ENCODE measurements at regions not wholly inside any gene's neighbourhood (a gene's known extent, or its start where the extent isn't known, plus 50 kb on each side); places are given as distances from the start of the nearest gene placed in this dataset.

GRCh38 chr3:106191913-106192312 is 323.1 kb upstream of the CBLB start:
- Mint-ChIP-seq H3K4me3 (no peak overlapping the region), H3K36me3 (ENCODE audit: low read depth) (peaks cover 43% of the 10 kb centered on the region), H3K27ac (no peak overlapping the region), H3K9me3 (peaks cover 19% of the 10 kb centered on the region), H3K4me1 (peaks cover 13% of the 10 kb centered on the region), H3K27me3 (peaks cover 2% of the 10 kb centered on the region)
- no peak for DNase-seq
- CTCF ChIA-PET = interaction anchor here (0.6 kb wide), 1 partner anchor 1112 kb away, joined by 3 read pairs; no protein-coding TSS in a partner anchor
- POLR2A ChIA-PET = no interaction called here

- ChIA-PET CTCF (no interaction called here), POLR2A (interaction anchor here (1.0 to 2.3 kb wide), 3 partner anchors 9 to 326 kb away, joined by 3 to 7 read pairs (median 3); partner anchors contain the start of gene CBLB)
- peaks cover 2% of the 10 kb centered on the region for H3K27me3 Mint-ChIP-seq
- H3K27ac Mint-ChIP-seq = no peak overlapping the region
- H3K36me3 Mint-ChIP-seq (ENCODE audit: low read depth) = peaks cover 42% of the 10 kb centered on the region
- no peak for DNase-seq
- H3K4me1 Mint-ChIP-seq = peaks cover 12% of the 10 kb centered on the region
- H3K9me3 Mint-ChIP-seq = peaks cover 23% of the 10 kb centered on the region
- no peak overlapping the region for H3K4me3 Mint-ChIP-seq
Measured at GRCh38 chr3:106193876-106194275, 325.1 kb upstream of the CBLB start.

GRCh38 chr3:106194726-106195125 is 325.9 kb upstream of the CBLB start:
- ChIA-PET CTCF (no interaction called here), POLR2A (interaction anchor here (2.3 kb wide), 1 partner anchor 11 kb away, joined by 7 read pairs; no protein-coding TSS in a partner anchor)
- Mint-ChIP-seq H3K36me3 (ENCODE audit: low read depth) (peaks cover 42% of the 10 kb centered on the region), H3K4me1 (peaks cover 12% of the 10 kb centered on the region), H3K9me3 (peaks cover 23% of the 10 kb centered on the region), H3K27ac (no peak overlapping the region), H3K27me3 (peaks cover 2% of the 10 kb centered on the region), H3K4me3 (no peak overlapping the region)
- no peak for DNase-seq

GRCh38 chr3:106197532-106198194 is 328.9 kb upstream of the CBLB start:
- DNase-seq = no peak
- no peak overlapping the region for H3K4me3 Mint-ChIP-seq
- H3K9me3 Mint-ChIP-seq = peaks cover 22% of the 10 kb centered on the region
- CTCF ChIA-PET = no interaction called here
- H3K27ac Mint-ChIP-seq = no peak overlapping the region
- peaks cover 33% of the 10 kb centered on the region for H3K36me3 Mint-ChIP-seq (ENCODE audit: low read depth)
- peaks cover 7% of the 10 kb centered on the region for H3K4me1 Mint-ChIP-seq
- POLR2A ChIA-PET = no interaction called here
- peaks cover 2% of the 10 kb centered on the region for H3K27me3 Mint-ChIP-seq

- no peak overlapping the region for H3K4me3 Mint-ChIP-seq
- H3K4me1 Mint-ChIP-seq = peaks cover 30% of the 10 kb centered on the region
- no peak overlapping the region for H3K27ac Mint-ChIP-seq
- no peaks in the 10 kb centered on the region for H3K27me3 Mint-ChIP-seq
- H3K36me3 Mint-ChIP-seq (ENCODE audit: low read depth) = peaks cover 15% of the 10 kb centered on the region
- POLR2A ChIA-PET = no interaction called here
- DNase-seq = no peak
- peaks cover 14% of the 10 kb centered on the region for H3K9me3 Mint-ChIP-seq
- CTCF ChIA-PET = interaction anchor here (1.0 kb wide), 1 partner anchor 11 kb away, joined by 3 read pairs; no protein-coding TSS in a partner anchor
Measured at GRCh38 chr3:106204160-106204868, 335.5 kb upstream of the CBLB start.

GRCh38 chr3:106206146-106206545 is 337.3 kb upstream of the CBLB start:
- DNase-seq = peak; percentile 34
- Mint-ChIP-seq H3K27ac (peak overlapping the region; percentile 76), H3K9me3 (peaks cover 14% of the 10 kb centered on the region), H3K36me3 (ENCODE audit: low read depth) (peaks cover 15% of the 10 kb centered on the region), H3K4me3 (peak overlapping the region; percentile 8), H3K27me3 (no peaks in the 10 kb centered on the region), H3K4me1 (peaks cover 39% of the 10 kb centered on the region)
- ChIA-PET POLR2A (interaction anchor here (0.8 to 1.8 kb wide), 8 partner anchors 12 to 337 kb away, joined by 3 to 9 read pairs (median 4); no protein-coding TSS in a partner anchor), CTCF (no interaction called here)

GRCh38 chr3:106206613-106207012 is 337.8 kb upstream of the CBLB start:
- Mint-ChIP-seq H3K4me1 (peaks cover 44% of the 10 kb centered on the region), H3K9me3 (peaks cover 14% of the 10 kb centered on the region), H3K4me3 (peak overlapping the region; percentile 41), H3K27me3 (no peaks in the 10 kb centered on the region), H3K27ac (peak overlapping the region; percentile 76), H3K36me3 (ENCODE audit: low read depth) (peaks cover 15% of the 10 kb centered on the region)
- CTCF ChIA-PET = interaction anchor here (0.6 to 0.7 kb wide), 2 partner anchors 21 to 765 kb away, joined by 3 to 6 read pairs; no protein-coding TSS in a partner anchor
- DNase-seq = no peak
- POLR2A ChIA-PET = interaction anchor here (0.8 to 1.8 kb wide), 5 partner anchors 13 to 337 kb away, joined by 3 to 9 read pairs (median 7); no protein-coding TSS in a partner anchor

GRCh38 chr3:106208251-106208650 is 339.4 kb upstream of the CBLB start:
- Mint-ChIP-seq H3K4me1 (peaks cover 52% of the 10 kb centered on the region), H3K9me3 (peaks cover 14% of the 10 kb centered on the region), H3K4me3 (no peak overlapping the region), H3K36me3 (ENCODE audit: low read depth) (peaks cover 15% of the 10 kb centered on the region), H3K27ac (no peak overlapping the region), H3K27me3 (no peaks in the 10 kb centered on the region)
- no peak for DNase-seq
- POLR2A ChIA-PET = no interaction called here
- CTCF ChIA-PET = interaction anchor here (0.7 to 1.3 kb wide), 2 partner anchors 172 to 903 kb away, joined by 3 read pairs; no protein-coding TSS in a partner anchor

- Mint-ChIP-seq H3K4me1 (peaks cover 54% of the 10 kb centered on the region), H3K9me3 (peaks cover 13% of the 10 kb centered on the region), H3K27me3 (no peaks in the 10 kb centered on the region), H3K27ac (no peak overlapping the region), H3K36me3 (ENCODE audit: low read depth) (peaks cover 14% of the 10 kb centered on the region), H3K4me3 (no peak overlapping the region)
- ChIA-PET POLR2A (no interaction called here), CTCF (interaction anchor here (0.5 to 1.2 kb wide), 2 partner anchors 326 to 379 kb away, joined by 3 read pairs; no protein-coding TSS in a partner anchor)
- DNase-seq = no peak
Measured at GRCh38 chr3:106208967-106209366, 340.2 kb upstream of the CBLB start.

- CTCF ChIA-PET = interaction anchor here (1.2 kb wide), 1 partner anchor 327 kb away, joined by 3 read pairs; no protein-coding TSS in a partner anchor
Measured at GRCh38 chr3:106209482-106209881, 340.7 kb upstream of the CBLB start.

GRCh38 chr3:106210923-106211322 is 342.1 kb upstream of the CBLB start:
- ChIA-PET POLR2A (no interaction called here), CTCF (no interaction called here)
- peak overlapping the region; percentile 70 for H3K27ac Mint-ChIP-seq
- DNase-seq = no peak
- H3K4me3 Mint-ChIP-seq = peak overlapping the region; percentile 45
- H3K9me3 Mint-ChIP-seq = peaks cover 14% of the 10 kb centered on the region
- H3K4me1 Mint-ChIP-seq = peaks cover 62% of the 10 kb centered on the region
- peaks cover 13% of the 10 kb centered on the region for H3K36me3 Mint-ChIP-seq (ENCODE audit: low read depth)
- no peaks in the 10 kb centered on the region for H3K27me3 Mint-ChIP-seq

More at GRCh38 chr3:106209482-106209881, 340.7 kb upstream of the CBLB start:
- POLR2A ChIA-PET = no interaction called here
- H3K4me3 Mint-ChIP-seq = no peak overlapping the region
- H3K9me3 Mint-ChIP-seq = peaks cover 10% of the 10 kb centered on the region
- peaks cover 57% of the 10 kb centered on the region for H3K4me1 Mint-ChIP-seq
- peaks cover 13% of the 10 kb centered on the region for H3K36me3 Mint-ChIP-seq (ENCODE audit: low read depth)
- no peak overlapping the region for H3K27ac Mint-ChIP-seq
- H3K27me3 Mint-ChIP-seq = no peaks in the 10 kb centered on the region
- DNase-seq = no peak

GRCh38 chr3:106212665-106213222 is 343.9 kb upstream of the CBLB start:
- no peaks in the 10 kb centered on the region for H3K27me3 Mint-ChIP-seq
- peaks cover 19% of the 10 kb centered on the region for H3K36me3 Mint-ChIP-seq (ENCODE audit: low read depth)
- no peak overlapping the region for H3K27ac Mint-ChIP-seq
- CTCF ChIA-PET = no interaction called here
- H3K4me3 Mint-ChIP-seq = no peak overlapping the region
- POLR2A ChIA-PET = interaction anchor here (1.3 kb wide), 1 partner anchor 27 kb away, joined by 3 read pairs; no protein-coding TSS in a partner anchor
- peaks cover 46% of the 10 kb centered on the region for H3K4me1 Mint-ChIP-seq
- peaks cover 17% of the 10 kb centered on the region for H3K9me3 Mint-ChIP-seq
- DNase-seq = no peak

- CTCF ChIA-PET = interaction anchor here (1.0 kb wide), 1 partner anchor 203 kb away, joined by 3 read pairs; no protein-coding TSS in a partner anchor
- Mint-ChIP-seq H3K4me3 (peak overlapping the region; percentile 49), H3K36me3 (ENCODE audit: low read depth) (peaks cover 25% of the 10 kb centered on the region), H3K27ac (peak overlapping the region; percentile 61), H3K9me3 (peaks cover 22% of the 10 kb centered on the region), H3K27me3 (no peaks in the 10 kb centered on the region), H3K4me1 (peaks cover 39% of the 10 kb centered on the region)
- POLR2A ChIA-PET = interaction anchor here (1.3 to 1.9 kb wide), 2 partner anchors 12 to 17 kb away, joined by 3 to 9 read pairs; no protein-coding TSS in a partner anchor
- DNase-seq = no peak
Measured at GRCh38 chr3:106213954-106214353, 345.1 kb upstream of the CBLB start.

Measured in activated CD4-positive, alpha-beta memory T cell treated with anti-CD3 and anti-CD28 coated beads, Interleukin-2, amount 10 ng/mL, durations not matched to agents 7 days and 5 days (primary cell).